RCC 7860 (cell line): ENCODE measurements at regions not wholly inside any gene's neighbourhood (a gene's known extent, or its start where the extent isn't known, plus 50 kb on each side); places are given as distances from the start of the nearest gene placed in this dataset.
A peak's percentile ranks its signal among the peaks of the same experiment; 100 is the strongest.

Experiments used
- DNase-seq: peaks from one replicate; pipeline ENCODE4 v3.0.0-alpha.2; 2015; ENCODE audit warnings: low spot score
- FAIRE-seq: peaks from 2 replicates; lab custom pipeline; 2012; peaks lifted over from hg19 to GRCh38; lab: Jason Lieb, UNC

- FAIRE-seq, result no peak
Observed at GRCh38 chr9:18331808-18332209, 142.1 kb upstream of the ADAMTSL1 start.

DNA sequence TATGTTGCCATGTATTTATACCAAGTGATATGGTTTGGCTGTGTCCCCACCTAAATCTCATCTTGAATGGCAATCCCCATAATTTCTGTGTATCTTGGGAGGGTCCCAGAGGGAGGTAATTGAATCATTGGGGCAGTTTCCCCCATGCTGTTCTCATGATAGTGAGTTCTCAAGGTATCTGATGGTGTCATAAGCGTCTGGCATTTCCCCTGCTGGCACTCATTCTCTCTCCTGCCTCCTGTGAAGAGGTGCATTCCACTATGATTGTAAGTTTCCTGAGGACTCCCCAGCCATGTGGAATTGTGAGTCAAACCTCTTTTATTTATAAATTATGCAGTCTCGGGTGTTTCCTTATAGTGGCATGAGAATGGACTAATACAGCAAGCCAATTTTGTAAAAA, 140.8 kb upstream of the ADAMTSL1 start:
- DNase-seq (no peak), FAIRE-seq (no peak)

More at GRCh38 chr9:18331808-18332209, 142.1 kb upstream of the ADAMTSL1 start:
- DNase-seq, result no peak

DNA sequence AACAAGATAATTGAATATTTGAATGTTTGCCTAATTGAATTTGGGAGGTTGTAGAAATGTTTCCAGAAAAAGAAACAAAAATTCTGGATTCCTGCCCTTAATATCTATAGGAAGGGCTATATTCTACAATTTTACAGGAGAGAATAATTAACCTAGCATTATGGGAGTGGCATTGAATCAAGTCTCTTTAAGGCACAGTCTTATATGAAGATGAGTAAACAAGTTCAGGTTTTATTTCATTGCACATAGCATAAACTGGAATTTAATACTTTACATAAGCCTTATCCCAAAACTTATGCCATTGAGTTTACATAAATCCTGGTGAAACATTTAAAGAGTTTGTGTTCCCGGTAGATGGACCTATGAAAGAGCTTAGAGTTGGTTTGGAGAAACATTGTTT, 138.1 kb upstream of the ADAMTSL1 start:
- FAIRE-seq, result no peak
- no peak for DNase-seq

DNA sequence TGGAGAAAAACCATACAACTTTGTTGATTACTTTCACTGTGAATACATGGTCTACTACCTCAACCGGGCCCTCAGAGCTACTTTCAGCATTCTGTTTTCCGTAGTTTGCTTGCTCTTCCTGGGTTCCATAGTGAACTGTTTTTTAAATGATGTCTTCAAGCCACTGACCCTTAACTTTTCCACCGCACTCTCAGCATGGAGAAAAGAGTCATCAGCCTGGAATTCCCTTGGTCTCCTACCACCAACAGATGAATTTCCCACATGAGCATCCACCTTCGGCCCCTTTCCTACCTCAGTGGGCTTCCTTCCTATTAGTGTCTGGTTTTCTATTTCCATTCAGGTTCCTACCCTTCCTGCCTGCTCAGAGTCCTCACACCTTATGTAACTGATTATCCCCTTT, 135.9 kb upstream of the ADAMTSL1 start:
- FAIRE-seq, result peak; percentile 92
- peak; percentile 79 for DNase-seq

DNA sequence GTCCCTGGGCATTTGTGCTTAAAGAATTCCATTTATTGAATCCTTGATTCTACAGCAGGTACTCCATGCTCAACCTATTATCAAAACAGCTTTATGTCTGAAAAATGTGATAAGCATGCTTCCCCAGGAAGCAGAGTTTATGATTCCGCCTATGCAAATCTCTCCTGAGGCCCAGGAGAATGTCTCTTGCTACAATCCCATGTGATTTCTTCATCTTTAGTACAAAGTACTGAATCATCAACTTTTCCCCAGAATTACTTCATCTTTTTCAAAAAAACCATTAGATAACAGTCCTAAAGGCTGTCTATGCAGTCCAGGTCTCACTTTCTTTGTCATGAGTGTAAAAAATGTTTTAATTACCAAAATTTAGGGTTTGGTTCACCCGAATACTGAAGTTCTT, 130.2 kb upstream of the ADAMTSL1 start:
- FAIRE-seq (no peak), DNase-seq (no peak)

GRCh38 chr9:18346745-18347144, 127.2 kb upstream of the ADAMTSL1 start:
- DNase-seq (no peak), FAIRE-seq (no peak)

DNA sequence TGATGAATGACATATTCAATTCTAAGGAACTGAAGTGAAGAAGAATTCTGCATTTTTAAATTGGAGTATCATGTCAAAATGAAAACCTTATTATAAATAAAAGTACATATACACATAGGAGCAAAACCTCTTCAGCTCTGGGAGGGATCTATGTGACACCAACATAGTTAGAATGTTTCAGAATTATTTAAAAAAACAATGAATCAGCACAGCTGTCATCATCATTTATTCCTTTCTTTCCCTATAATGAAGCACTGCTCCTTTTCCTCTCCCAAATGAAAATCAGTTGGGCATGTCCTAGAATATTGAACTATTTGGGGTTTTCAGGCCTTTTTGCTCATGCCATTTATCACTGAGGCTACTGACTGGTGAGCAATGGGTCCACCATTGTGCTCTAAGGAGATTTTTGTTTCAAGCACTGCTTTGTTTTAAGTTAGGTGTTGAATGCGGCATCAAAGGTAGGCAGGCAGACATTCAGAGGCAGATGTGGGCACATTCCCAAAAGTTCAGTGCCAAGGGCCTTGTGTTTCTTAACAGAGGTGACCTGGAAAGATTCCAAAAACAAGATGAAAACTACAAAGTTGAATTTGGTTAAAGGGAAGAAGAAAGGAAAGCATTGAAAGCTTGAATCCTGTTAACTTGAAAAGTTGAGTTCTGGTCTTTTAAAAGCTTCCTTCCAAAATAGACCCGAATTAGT, 126.4 kb upstream of the ADAMTSL1 start:
- DNase-seq, result no peak
- no peak for FAIRE-seq

DNA sequence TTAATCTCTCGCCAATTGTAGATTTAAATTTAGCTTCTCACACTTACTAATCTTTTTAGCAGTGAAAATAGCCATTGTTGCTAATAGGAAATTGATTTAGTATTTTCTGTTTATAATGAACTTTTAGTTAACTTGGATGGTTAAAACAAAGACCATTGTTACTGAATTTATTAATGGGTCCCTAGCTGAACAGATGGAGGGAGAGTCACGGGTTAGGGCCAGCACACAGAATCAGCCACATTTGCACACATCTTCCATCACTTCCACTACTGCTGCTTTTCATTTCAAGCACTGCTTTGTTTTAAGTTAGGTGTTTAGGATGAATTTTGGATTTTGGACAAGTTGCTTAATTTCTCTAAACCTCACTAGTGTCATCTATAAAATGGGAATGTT, 125.9 kb upstream of the ADAMTSL1 start:
- FAIRE-seq, result no peak
- no peak for DNase-seq

DNA sequence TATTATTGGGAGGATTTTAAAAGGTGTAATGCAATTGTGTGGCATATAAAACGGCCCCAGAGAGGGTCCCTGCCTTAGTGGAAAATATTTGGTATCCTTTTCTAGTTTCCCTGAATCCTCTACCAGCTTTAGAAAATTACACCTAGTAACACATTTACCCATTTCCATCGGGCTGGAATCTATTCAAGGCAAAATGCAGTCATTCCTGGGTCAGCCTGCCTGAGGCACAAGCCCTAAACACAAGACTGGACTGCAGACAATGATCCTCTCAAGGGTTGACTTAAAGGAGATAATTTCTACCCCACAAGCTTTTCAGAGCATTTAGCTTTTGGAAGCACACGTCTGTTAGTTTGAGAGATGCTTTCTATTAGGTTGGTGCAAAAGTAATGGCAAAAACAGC, 124.4 kb upstream of the ADAMTSL1 start:
- no peak for DNase-seq
- FAIRE-seq, result peak; percentile 34

GRCh38 chr9:18350036-18350435, 123.9 kb upstream of the ADAMTSL1 start:
- DNase-seq (no peak), FAIRE-seq (no peak)

- FAIRE-seq (peak; percentile 81), DNase-seq (no peak)
Observed at GRCh38 chr9:18350995-18351595, 122.9 kb upstream of the ADAMTSL1 start.

DNA sequence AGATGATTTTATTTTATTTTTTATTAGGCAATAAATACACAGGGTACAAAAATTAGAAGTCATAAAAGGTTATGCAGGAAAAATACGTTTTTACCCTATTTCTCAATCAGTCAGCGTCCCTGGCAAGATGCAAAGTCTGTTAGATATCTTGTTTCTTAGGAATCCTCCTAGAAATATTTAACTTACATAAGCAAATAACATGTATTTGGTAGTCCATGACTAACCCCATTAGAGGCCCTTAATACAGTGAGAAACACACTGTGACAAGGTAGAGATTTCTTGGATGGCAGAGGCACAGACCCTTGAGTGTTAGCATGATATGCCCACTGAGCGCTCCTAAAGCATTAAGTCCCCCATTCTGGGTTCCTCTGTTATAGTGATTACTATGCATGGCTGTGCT, 121.2 kb upstream of the ADAMTSL1 start:
- DNase-seq, result no peak
- peak; percentile 66 for FAIRE-seq

GRCh38 chr9:18353473-18353872, 120.5 kb upstream of the ADAMTSL1 start:
- FAIRE-seq, result no peak
- DNase-seq, result no peak

- FAIRE-seq (no peak), DNase-seq (no peak)
Observed at GRCh38 chr9:18357321-18357720, 116.6 kb upstream of the ADAMTSL1 start.

DNA sequence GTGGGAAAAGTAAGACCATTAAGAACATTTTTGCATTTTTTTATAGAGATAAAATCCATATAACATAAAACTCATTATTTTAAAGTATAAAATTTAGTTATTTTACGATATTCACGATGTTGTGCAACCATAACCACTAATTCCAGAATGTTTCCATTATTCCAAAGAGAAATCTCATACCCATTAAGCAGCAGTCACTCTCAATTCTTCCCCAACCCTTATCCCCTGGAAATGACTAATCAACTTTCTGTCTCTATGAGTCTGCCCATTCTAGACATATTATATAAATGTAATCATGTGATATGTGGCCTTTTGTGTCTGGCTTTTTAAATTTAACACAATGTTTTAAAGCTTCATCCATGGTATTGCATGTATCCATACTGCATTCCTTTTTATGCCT, 115.6 kb upstream of the ADAMTSL1 start:
- FAIRE-seq (no peak), DNase-seq (no peak)

GRCh38 chr9:18359335-18359734, 114.6 kb upstream of the ADAMTSL1 start:
- FAIRE-seq (peak; percentile 59), DNase-seq (peak; percentile 17)

- FAIRE-seq (no peak), DNase-seq (no peak)
Observed at GRCh38 chr9:18360005-18360404, 113.9 kb upstream of the ADAMTSL1 start.

GRCh38 chr9:18361646-18362045, 112.3 kb upstream of the ADAMTSL1 start:
- FAIRE-seq (no peak), DNase-seq (no peak)

DNA sequence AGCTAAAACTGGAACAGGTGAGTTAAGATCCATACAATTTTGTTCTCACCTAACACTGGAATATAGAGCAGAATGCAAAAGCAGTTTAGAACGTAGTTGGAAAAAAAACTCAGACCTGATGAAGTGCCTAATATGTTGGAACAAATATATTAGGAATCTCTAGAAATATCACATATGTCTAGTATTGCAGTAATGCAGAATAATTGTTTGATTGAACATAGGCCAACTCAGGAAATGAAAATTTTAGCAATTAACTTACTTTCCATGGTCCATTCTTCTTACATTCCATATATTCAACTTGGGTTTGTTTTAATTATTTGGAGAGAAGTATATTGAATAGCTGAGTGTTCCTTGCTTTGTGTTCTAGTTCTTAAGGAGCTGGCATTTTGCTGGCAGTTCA, 111.8 kb upstream of the ADAMTSL1 start:
- FAIRE-seq (no peak), DNase-seq (no peak)

DNA sequence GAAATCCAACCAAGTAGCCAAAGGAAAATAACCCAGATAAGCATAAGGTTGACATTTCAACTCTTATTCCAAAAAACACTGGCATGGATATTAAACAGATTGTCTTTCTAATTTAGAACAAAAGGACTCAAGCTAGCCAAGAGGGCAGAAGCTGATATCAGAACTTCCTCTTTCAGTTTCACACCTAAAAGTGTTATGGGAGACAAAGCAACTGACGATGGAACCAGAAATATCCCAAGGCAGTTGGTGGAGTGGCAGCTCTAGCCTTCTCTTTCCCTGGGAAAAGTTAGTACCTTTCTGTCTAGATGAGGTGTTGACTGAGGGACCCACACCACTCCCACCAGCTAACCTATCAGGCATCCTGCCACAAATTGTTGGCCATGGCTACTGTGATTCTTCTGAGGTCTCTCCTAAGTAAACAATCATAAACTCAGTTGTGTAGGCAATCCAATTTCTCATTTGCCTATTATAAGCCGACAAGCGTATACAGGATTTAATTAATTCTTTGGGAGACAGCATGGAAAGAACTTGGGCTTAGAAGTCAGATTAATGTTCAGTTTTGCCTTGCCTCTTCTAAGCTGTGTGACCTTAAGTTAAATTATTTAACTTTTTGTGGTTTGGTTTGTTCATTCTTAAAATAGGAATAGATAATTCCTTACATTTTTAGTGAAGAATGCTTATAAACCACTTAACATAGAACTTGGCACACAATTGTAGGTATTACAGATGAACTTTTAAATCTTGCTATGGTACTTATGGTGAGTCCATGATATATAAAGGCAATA, 110.9 kb upstream of the ADAMTSL1 start:
- FAIRE-seq (no peak), DNase-seq (no peak)

GRCh38 chr9:18365651-18366050, 108.3 kb upstream of the ADAMTSL1 start:
- DNase-seq, result no peak
- FAIRE-seq, result no peak

DNA sequence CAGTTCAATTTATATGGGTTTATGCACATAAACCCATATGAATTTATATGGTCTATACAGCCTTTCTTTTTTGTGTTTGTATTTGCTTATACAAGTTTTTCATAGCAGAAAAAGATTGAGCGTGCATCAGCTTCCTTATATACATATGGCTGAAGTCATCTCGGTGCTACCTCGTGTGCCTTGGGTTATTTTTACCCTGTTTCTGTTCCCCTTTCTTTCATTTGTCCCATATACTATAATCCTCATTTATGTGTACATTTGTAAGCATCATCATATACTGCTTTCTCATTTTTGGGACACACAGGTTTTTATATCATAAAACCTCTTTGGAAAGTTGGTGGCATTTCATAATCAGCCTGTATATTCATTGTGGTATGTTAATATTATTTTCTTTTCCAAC, 107.8 kb upstream of the ADAMTSL1 start:
- FAIRE-seq (no peak), DNase-seq (no peak)
